ENCODE measurements at regions not wholly inside any gene's neighbourhood (a gene's known extent, or its start where the extent isn't known, plus 50 kb on each side); places are given as distances from the start of the nearest gene placed in this dataset.

DNA sequence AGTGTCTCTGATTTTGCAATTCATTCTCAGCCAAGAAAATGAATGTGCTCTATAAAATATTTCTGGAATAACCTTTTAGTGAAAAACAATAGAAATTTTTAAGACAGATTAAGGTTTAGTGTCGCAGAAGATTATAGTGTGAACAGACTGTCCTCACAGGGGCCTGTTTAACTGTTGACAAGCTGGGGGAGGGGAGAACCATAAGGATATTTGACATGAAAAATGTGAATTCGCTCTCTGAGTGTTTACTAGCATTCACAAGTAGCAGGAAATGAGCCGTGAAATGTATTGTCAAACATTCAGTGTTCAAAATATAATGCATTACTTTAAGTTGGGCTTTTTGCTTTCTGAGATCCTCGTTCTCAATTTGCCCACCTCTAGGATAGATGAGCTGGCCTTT lies 134.8 kb upstream of the TSHZ2 start:
- Histone ChIP-seq H3K9ac (ENCODE audit: low read length in 2 of 2) (no peak overlapping the region), H3K4me1 (ENCODE audit: control insufficient read depth, insufficient read depth, low read length) (no peaks in the 10 kb centered on the region), H3K27ac (ENCODE audit: low read length) (no peak overlapping the region), H3K9me3 (ENCODE audit: control insufficient read depth in 2 of 2, low read length in 2 of 2) (no peaks in the 10 kb centered on the region), H3K27me3 (ENCODE audit: control insufficient read depth in 1 of 2, insufficient read depth in 2 of 2, low read length in 2 of 2) (no peaks in the 10 kb centered on the region), H3K4me3 (ENCODE audit: low read length in 2 of 2) (no peak overlapping the region), H3K36me3 (ENCODE audit: control insufficient read depth in 2 of 2, insufficient read depth in 2 of 2, low read length in 2 of 2) (no peaks in the 10 kb centered on the region)

GRCh38 chr20:52833901-52834300 lies 138.3 kb upstream of the TSHZ2 start:
- no peak overlapping the region for H3K4me3 ChIP-seq (ENCODE audit: low read length in 2 of 2)
- H3K9me3 ChIP-seq (ENCODE audit: control insufficient read depth in 2 of 2, low read length in 2 of 2) = peaks cover 0 to 5% of the 10 kb centered on the region in 2 donors
- no peaks in the 10 kb centered on the region for H3K27me3 ChIP-seq (ENCODE audit: control insufficient read depth in 1 of 2, insufficient read depth in 2 of 2, low read length in 2 of 2)
- no peak overlapping the region for H3K9ac ChIP-seq (ENCODE audit: low read length in 2 of 2)
- no peaks in the 10 kb centered on the region for H3K4me1 ChIP-seq (ENCODE audit: control insufficient read depth, insufficient read depth, low read length)
- no peak overlapping the region for H3K27ac ChIP-seq (ENCODE audit: low read length)
- H3K36me3 ChIP-seq (ENCODE audit: control insufficient read depth in 2 of 2, insufficient read depth in 2 of 2, low read length in 2 of 2) = no peaks in the 10 kb centered on the region

- no peaks in the 10 kb centered on the region for H3K4me1 ChIP-seq (ENCODE audit: control insufficient read depth, insufficient read depth, low read length)
- no peak overlapping the region for H3K27ac ChIP-seq (ENCODE audit: low read length)
- peaks cover 0 to 5% of the 10 kb centered on the region in 2 donors for H3K9me3 ChIP-seq (ENCODE audit: control insufficient read depth in 2 of 2, low read length in 2 of 2)
- H3K4me3 ChIP-seq (ENCODE audit: low read length in 2 of 2) = no peak overlapping the region
- no peaks in the 10 kb centered on the region for H3K27me3 ChIP-seq (ENCODE audit: control insufficient read depth in 1 of 2, insufficient read depth in 2 of 2, low read length in 2 of 2)
- H3K9ac ChIP-seq (ENCODE audit: low read length in 2 of 2) = no peak overlapping the region
- H3K36me3 ChIP-seq (ENCODE audit: control insufficient read depth in 2 of 2, insufficient read depth in 2 of 2, low read length in 2 of 2) = no peaks in the 10 kb centered on the region
Observed at GRCh38 chr20:52832151-52832774, 139.9 kb upstream of the TSHZ2 start.

- Histone ChIP-seq H3K4me1 (ENCODE audit: control insufficient read depth, insufficient read depth, low read length) (no peaks in the 10 kb centered on the region), H3K27ac (ENCODE audit: low read length) (no peak overlapping the region), H3K9me3 (ENCODE audit: control insufficient read depth in 2 of 2, low read length in 2 of 2) (peaks cover 0 to 5% of the 10 kb centered on the region in 2 donors), H3K4me3 (ENCODE audit: low read length in 2 of 2) (no peak overlapping the region), H3K36me3 (ENCODE audit: control insufficient read depth in 2 of 2, insufficient read depth in 2 of 2, low read length in 2 of 2) (no peaks in the 10 kb centered on the region), H3K27me3 (ENCODE audit: control insufficient read depth in 1 of 2, insufficient read depth in 2 of 2, low read length in 2 of 2) (no peaks in the 10 kb centered on the region), H3K9ac (ENCODE audit: low read length in 2 of 2) (no peak overlapping the region)
Observed at GRCh38 chr20:52830598-52830997, 141.6 kb upstream of the TSHZ2 start.

- Histone ChIP-seq H3K9ac (ENCODE audit: low read length in 2 of 2) (no peak overlapping the region), H3K27me3 (ENCODE audit: control insufficient read depth in 1 of 2, insufficient read depth in 2 of 2, low read length in 2 of 2) (no peaks in the 10 kb centered on the region), H3K27ac (ENCODE audit: low read length) (no peak overlapping the region), H3K36me3 (ENCODE audit: control insufficient read depth in 2 of 2, insufficient read depth in 2 of 2, low read length in 2 of 2) (no peaks in the 10 kb centered on the region), H3K4me3 (ENCODE audit: low read length in 2 of 2) (no peak overlapping the region), H3K4me1 (ENCODE audit: control insufficient read depth, insufficient read depth, low read length) (no peaks in the 10 kb centered on the region), H3K9me3 (ENCODE audit: control insufficient read depth in 2 of 2, low read length in 2 of 2) (peaks cover 0 to 5% of the 10 kb centered on the region in 2 donors)
Observed at GRCh38 chr20:52829111-52829510, 143.0 kb upstream of the TSHZ2 start.

DNA sequence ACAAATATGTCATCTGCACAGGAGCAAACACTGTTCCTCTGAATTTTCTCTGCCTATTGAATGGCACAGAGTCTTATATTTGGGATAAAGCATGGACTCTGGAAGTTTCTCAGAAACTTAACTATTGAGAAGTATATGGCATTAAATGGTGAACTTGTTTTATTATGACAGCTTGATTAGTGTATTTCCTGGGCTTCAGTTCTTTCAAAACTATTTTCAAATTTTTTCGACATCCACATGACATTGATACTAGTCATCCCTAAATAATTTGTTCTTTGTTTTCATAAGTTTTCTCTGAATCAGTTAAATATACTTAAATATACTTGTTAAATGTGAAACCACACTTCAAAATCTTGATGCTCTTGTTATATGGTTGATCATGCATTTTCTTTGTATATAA lies 144.0 kb upstream of the TSHZ2 start:
- no peaks in the 10 kb centered on the region for H3K36me3 ChIP-seq (ENCODE audit: control insufficient read depth in 2 of 2, insufficient read depth in 2 of 2, low read length in 2 of 2)
- no peak overlapping the region for H3K9ac ChIP-seq (ENCODE audit: low read length in 2 of 2)
- H3K27ac ChIP-seq (ENCODE audit: low read length) = no peak overlapping the region
- no peak overlapping the region for H3K4me3 ChIP-seq (ENCODE audit: low read length in 2 of 2)
- H3K27me3 ChIP-seq (ENCODE audit: control insufficient read depth in 1 of 2, insufficient read depth in 2 of 2, low read length in 2 of 2) = no peaks in the 10 kb centered on the region
- no peaks in the 10 kb centered on the region for H3K4me1 ChIP-seq (ENCODE audit: control insufficient read depth, insufficient read depth, low read length)
- H3K9me3 ChIP-seq (ENCODE audit: control insufficient read depth in 2 of 2, low read length in 2 of 2) = peaks cover 0 to 5% of the 10 kb centered on the region in 2 donors

GRCh38 chr20:52826722-52827121 lies 145.4 kb upstream of the TSHZ2 start:
- H3K9ac ChIP-seq (ENCODE audit: low read length in 2 of 2) = no peak overlapping the region
- H3K9me3 ChIP-seq (ENCODE audit: control insufficient read depth in 2 of 2, low read length in 2 of 2) = peaks cover 0 to 5% of the 10 kb centered on the region in 2 donors
- H3K4me1 ChIP-seq (ENCODE audit: control insufficient read depth, insufficient read depth, low read length) = no peaks in the 10 kb centered on the region
- H3K4me3 ChIP-seq (ENCODE audit: low read length in 2 of 2) = no peak overlapping the region
- no peaks in the 10 kb centered on the region for H3K27me3 ChIP-seq (ENCODE audit: control insufficient read depth in 1 of 2, insufficient read depth in 2 of 2, low read length in 2 of 2)
- H3K27ac ChIP-seq (ENCODE audit: low read length) = no peak overlapping the region
- no peaks in the 10 kb centered on the region for H3K36me3 ChIP-seq (ENCODE audit: control insufficient read depth in 2 of 2, insufficient read depth in 2 of 2, low read length in 2 of 2)

DNA sequence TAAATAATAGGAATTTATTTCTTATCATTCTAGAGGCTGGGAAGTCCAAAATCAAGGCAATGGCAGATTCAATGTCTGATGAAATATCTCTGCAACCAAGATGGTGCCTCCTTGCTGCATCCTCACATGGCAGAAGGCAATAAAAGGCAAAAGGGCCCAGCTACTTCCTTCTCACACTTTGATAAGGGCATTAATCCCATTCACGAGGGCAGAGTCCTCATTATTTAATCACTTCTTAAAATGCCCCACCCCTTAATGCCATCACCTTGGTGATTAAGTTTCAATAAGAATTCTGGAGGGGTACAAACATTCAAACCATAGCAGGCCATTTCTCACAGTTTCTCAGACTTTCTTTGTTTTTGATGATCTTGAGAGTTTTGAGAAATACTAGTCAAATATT lies 145.8 kb upstream of the TSHZ2 start:
- H3K9me3 ChIP-seq (ENCODE audit: control insufficient read depth in 2 of 2, low read length in 2 of 2) = peaks cover 0 to 5% of the 10 kb centered on the region in 2 donors
- no peak overlapping the region for H3K27ac ChIP-seq (ENCODE audit: low read length)
- no peaks in the 10 kb centered on the region for H3K36me3 ChIP-seq (ENCODE audit: control insufficient read depth in 2 of 2, insufficient read depth in 2 of 2, low read length in 2 of 2)
- no peak overlapping the region for H3K9ac ChIP-seq (ENCODE audit: low read length in 2 of 2)
- H3K27me3 ChIP-seq (ENCODE audit: control insufficient read depth in 1 of 2, insufficient read depth in 2 of 2, low read length in 2 of 2) = no peaks in the 10 kb centered on the region
- H3K4me3 ChIP-seq (ENCODE audit: low read length in 2 of 2) = no peak overlapping the region
- no peaks in the 10 kb centered on the region for H3K4me1 ChIP-seq (ENCODE audit: control insufficient read depth, insufficient read depth, low read length)

DNA sequence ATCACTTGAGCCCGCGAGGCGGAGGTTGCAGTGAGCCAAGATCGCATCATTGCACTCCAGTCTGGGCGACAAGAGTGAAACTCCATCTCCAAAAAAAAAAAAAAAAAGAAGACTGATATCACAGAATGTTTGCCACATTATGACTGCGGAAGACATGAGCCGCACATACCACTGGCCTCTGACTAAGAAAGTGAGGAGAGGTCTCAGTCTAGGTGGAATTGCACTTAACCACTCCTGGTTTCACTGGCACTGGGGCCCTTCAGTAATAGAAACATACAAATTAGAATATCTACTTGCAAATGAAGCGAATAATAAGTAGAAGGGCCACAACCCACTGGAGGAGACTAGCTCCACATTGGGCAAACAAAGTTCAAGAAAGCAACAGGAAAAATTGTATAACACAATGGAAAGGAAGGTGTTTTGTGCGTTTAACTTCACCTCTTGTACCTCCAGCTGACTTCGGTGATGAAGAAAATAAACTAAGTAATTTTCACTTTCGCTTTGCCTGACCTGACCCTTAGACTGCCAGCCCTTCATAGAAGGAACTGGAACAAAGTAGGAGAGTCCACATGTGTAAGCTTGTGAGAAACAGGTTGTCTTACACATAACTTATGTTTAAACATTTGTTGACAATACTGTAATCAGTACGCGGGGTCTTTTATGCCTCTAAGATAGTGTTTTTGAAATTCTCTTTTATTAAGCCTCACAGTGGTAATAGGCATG lies 147.5 kb upstream of the TSHZ2 start:
- Histone ChIP-seq H3K36me3 (ENCODE audit: control insufficient read depth in 2 of 2, insufficient read depth in 2 of 2, low read length in 2 of 2) (no peaks in the 10 kb centered on the region), H3K4me1 (ENCODE audit: control insufficient read depth, insufficient read depth, low read length) (no peaks in the 10 kb centered on the region), H3K27me3 (ENCODE audit: control insufficient read depth in 1 of 2, insufficient read depth in 2 of 2, low read length in 2 of 2) (no peaks in the 10 kb centered on the region), H3K4me3 (ENCODE audit: low read length in 2 of 2) (no peak overlapping the region), H3K9ac (ENCODE audit: low read length in 2 of 2) (no peak overlapping the region), H3K27ac (ENCODE audit: low read length) (no peak overlapping the region), H3K9me3 (ENCODE audit: control insufficient read depth in 2 of 2, low read length in 2 of 2) (peaks cover 0 to 3% of the 10 kb centered on the region in 2 donors)

DNA sequence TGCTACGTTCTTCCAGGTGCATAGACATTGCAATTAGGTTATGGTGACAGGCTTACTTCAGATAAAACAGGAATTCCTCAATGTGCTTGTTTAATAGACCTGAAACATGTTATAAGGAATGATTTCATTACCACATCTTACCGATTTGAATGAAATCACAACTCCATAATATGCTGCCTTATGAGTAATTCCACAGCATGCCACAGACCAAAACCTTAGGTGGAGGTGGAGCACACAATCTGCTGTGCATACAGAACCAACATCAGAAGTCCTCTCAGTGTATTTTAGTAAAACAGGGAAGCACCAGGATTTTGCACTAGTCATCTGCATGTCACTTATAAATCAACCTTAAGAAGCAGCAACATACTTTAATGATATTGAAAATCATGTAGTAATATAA lies 148.9 kb upstream of the TSHZ2 start:
- no peaks in the 10 kb centered on the region for H3K36me3 ChIP-seq (ENCODE audit: control insufficient read depth in 2 of 2, insufficient read depth in 2 of 2, low read length in 2 of 2)
- no peak overlapping the region for H3K27ac ChIP-seq (ENCODE audit: low read length)
- H3K4me3 ChIP-seq (ENCODE audit: low read length in 2 of 2) = no peak overlapping the region
- no peaks in the 10 kb centered on the region for H3K4me1 ChIP-seq (ENCODE audit: control insufficient read depth, insufficient read depth, low read length)
- no peaks in the 10 kb centered on the region for H3K9me3 ChIP-seq (ENCODE audit: control insufficient read depth in 2 of 2, low read length in 2 of 2)
- H3K9ac ChIP-seq (ENCODE audit: low read length in 2 of 2) = no peak overlapping the region
- H3K27me3 ChIP-seq (ENCODE audit: control insufficient read depth in 1 of 2, insufficient read depth in 2 of 2, low read length in 2 of 2) = no peaks in the 10 kb centered on the region

- Histone ChIP-seq H3K9me3 (ENCODE audit: control insufficient read depth in 2 of 2, low read length in 2 of 2) (no peaks in the 10 kb centered on the region), H3K9ac (ENCODE audit: low read length in 2 of 2) (no peak overlapping the region), H3K27me3 (ENCODE audit: control insufficient read depth in 1 of 2, insufficient read depth in 2 of 2, low read length in 2 of 2) (no peaks in the 10 kb centered on the region), H3K36me3 (ENCODE audit: control insufficient read depth in 2 of 2, insufficient read depth in 2 of 2, low read length in 2 of 2) (no peaks in the 10 kb centered on the region), H3K4me1 (ENCODE audit: control insufficient read depth, insufficient read depth, low read length) (no peaks in the 10 kb centered on the region), H3K27ac (ENCODE audit: low read length) (no peak overlapping the region), H3K4me3 (ENCODE audit: low read length in 2 of 2) (no peak overlapping the region)
Observed at GRCh38 chr20:52820641-52821292, 151.4 kb upstream of the TSHZ2 start.

All from stomach smooth muscle (tissue), 2 donors.